ENCODE measurements at regions not wholly inside any gene's neighbourhood (a gene's known extent, or its start where the extent isn't known, plus 50 kb on each side); places are given as distances from the start of the nearest gene placed in this dataset.

DNA sequence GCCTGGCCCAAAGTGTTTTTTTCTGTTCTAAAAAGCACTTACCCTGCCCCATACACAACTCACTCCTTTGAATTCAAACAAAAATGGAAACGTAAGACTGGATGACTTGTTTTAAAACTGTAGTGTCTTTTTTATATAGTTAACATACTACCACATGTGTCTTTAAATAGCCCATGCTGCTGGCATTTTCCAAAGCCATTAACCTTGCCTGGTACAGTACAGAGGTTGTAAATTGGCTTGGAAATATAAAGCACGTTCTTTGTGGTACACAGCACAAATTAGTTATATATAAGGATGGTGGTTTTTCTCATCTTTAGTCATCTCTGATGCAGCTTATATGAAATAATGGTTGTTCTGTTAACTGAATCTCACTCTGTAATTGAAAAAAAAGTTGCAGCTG is 519.7 kb upstream of the ZNF608 start:
- DNase-seq (ENCODE audit: low spot score) (no peak), ATAC-seq (ENCODE audit: low FRiP score) (no peak)
- TF ChIP-seq, protein P1, sequence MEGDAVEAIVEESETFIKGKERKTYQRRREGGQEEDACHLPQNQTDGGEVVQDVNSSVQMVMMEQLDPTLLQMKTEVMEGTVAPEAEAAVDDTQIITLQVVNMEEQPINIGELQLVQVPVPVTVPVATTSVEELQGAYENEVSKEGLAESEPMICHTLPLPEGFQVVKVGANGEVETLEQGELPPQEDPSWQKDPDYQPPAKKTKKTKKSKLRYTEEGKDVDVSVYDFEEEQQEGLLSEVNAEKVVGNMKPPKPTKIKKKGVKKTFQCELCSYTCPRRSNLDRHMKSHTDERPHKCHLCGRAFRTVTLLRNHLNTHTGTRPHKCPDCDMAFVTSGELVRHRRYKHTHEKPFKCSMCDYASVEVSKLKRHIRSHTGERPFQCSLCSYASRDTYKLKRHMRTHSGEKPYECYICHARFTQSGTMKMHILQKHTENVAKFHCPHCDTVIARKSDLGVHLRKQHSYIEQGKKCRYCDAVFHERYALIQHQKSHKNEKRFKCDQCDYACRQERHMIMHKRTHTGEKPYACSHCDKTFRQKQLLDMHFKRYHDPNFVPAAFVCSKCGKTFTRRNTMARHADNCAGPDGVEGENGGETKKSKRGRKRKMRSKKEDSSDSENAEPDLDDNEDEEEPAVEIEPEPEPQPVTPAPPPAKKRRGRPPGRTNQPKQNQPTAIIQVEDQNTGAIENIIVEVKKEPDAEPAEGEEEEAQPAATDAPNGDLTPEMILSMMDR (IDR thresholded peaks at IDR 0.05): no peak

DNA sequence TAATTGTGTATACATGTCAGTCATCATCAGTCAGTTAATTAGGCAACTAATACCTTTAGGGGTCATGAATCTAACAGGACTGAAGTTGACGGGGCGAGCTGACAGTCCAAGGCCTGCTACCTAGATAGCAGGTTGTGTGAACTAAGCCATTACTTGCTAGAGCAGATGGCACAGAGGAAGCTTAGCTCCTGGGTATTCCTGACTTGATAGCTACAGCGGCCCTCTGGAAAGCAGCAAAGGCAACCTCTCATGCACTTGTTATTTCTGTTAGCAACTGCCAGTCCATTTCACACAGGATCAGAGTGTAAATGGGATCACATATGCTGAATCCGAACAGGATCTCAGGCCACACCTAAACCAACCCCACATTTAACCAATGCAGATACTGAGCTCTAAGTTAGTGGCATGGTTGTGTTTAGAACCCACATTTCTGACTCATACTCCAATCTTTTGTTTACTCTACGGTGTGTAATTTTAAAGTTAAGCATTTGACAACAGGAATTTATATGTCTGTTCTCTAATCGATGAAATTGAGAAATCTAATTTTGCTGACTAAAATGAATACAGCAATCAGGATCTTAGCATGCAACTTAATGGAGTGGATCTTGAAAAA is 521.3 kb upstream of the ZNF608 start:
- TF ChIP-seq, protein P1 (IDR thresholded peaks at IDR 0.05): no peak
- DNase-seq (ENCODE audit: low spot score): no peak
- ATAC-seq (ENCODE audit: low FRiP score): no peak

DNA sequence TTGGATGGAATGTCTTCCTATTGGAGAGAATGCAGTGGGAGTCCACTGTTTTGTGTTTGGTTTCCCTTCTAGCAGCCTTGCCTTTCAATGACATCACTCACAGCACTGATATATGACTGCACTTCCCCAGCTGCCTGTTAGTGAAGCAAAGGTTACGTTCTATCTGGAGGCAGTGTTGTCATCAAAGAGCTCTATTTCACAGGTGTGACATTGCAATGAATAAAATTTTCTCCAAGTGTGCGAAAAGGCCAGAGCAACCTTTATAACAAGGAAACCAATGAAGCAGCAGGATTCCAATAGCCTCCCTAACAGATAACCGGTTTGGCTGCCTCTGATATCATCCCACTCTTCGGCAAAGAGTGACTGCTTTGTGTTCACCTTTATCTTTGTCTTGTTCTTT is 523.5 kb upstream of the ZNF608 start:
- ATAC-seq (ENCODE audit: low FRiP score): no peak
- TF ChIP-seq, protein P1 (IDR thresholded peaks at IDR 0.05): no peak
- DNase-seq (ENCODE audit: low spot score): no peak

DNA sequence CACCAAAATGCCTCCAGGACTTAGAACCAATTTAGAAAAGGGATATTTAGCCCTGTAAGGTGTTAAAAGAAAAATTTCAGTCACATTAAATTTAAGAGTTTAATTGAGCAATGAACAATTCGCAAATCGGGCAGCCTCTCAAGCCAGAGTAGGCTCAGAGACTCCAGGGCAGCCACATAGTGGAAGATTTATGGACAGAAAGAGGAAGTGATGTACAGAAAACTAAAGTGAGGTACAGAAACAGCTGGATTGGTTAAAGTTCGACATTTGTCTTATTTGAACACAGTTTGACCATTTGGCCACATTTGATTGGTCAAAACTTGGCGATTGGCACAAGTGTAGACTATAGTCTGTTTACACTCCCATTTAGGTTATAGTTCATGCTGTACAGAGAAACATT is 525.9 kb upstream of the ZNF608 start:
- TF ChIP-seq, protein P1 (IDR thresholded peaks at IDR 0.05): no peak
- DNase-seq (ENCODE audit: low spot score) (no peak), ATAC-seq (ENCODE audit: low FRiP score) (no peak)

DNA sequence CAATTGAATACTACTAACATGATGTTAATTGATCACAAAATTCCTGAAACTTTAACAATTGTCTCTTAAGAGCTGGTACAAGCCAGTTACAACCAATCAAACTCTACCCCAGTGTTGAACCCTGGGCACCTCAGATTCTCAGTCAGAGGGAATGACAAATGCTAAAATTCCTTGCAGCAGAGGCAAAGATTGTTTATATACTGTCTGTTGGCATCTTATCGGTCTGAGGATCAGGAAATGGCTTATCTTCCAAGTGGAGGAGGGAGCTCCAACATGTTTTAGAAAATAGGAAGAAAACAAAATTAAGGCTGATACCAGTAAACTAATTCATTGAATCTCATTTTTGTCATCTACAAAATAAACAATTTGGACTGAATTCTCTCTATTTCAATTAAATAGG is 527.8 kb upstream of the ZNF608 start:
- no peak for ATAC-seq (ENCODE audit: low FRiP score)
- TF ChIP-seq, protein P1 (IDR thresholded peaks at IDR 0.05): no peak

DNA sequence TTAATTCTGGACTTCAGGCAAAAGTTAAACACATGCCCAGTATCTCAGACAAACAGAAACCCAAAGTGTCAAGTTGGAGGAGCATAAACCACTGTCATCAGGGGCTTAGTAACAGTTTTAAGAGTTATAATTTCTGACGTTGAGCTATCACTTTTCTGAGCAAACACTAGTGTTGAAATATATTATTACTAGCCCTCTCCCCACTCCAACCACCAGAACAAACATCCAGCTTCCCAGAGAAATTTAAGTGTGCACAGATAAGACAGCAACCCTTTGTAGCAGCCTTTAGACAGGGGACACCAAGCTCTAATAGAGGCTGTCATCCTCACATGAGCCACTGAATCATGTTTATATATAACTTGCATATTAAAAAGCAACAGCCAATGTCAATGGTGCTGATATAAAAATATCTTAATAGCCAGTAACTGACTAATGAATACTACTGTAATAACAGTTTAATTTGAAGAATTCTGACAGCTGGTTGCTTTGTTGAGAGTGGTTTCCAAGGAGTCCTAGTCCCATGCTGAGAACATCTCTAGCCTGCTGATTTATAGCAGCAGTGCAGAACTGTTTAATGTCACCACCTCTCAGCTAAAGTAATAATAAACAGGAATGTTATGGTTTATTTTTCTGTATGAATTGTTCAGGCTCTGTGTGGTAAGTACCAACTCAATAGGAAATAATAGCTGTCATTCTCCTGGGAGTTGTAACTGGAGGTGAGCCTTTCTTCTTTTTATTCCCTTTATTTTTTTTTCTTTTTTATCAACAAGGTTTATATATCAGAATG is 528.7 kb upstream of the ZNF608 start:
- TF ChIP-seq, protein P1 (IDR thresholded peaks at IDR 0.05): no peak
- DNase-seq (ENCODE audit: low spot score) (no peak), ATAC-seq (ENCODE audit: low FRiP score) (no peak)

More for the DNA sequence above, 527.8 kb upstream of the ZNF608 start:
- DNase-seq (ENCODE audit: low spot score): no peak

DNA sequence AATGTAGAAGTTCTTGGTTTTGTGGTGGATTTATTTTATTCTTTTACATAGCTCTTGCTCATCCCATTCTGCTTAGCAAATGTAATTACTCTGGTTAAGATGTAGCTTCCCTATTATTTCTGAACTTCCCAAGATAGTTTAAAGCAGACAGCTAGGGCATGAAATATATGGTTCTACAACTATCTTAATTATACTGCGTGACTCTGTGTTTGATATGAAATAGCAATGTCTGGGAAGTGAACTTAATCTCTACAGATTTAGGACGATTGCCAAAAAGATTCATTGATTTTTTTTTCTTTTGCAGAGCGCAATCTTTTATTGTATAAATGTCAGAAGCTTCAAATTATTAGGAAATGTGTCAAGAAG is 529.3 kb upstream of the ZNF608 start:
- ATAC-seq (ENCODE audit: low FRiP score) (no peak), DNase-seq (ENCODE audit: low spot score) (no peak)
- TF ChIP-seq, protein P1 (IDR thresholded peaks at IDR 0.05): no peak

All from omental fat pad (tissue), 3 donors.